Adrenal gland (tissue), 9 donors: ENCODE measurements at regions not wholly inside any gene's neighbourhood (a gene's known extent, or its start where the extent isn't known, plus 50 kb on each side); places are given as distances from the start of the nearest gene placed in this dataset.
"Not testable (repeated sequence)": the region's sequence is repeated elsewhere in the genome, so short reads cannot be mapped to it uniquely, and the experiment has no call there.

Experiments used
- DNase-seq, 7 donors: peaks; one replicate each; pipeline ENCODE4 v3.0.0-alpha.2; 2019 to 2020
- H3K27ac ChIP-seq, 5 donors: fragments of 200-600 bp; sonication (generic) in 4 of 5; 1 replicate in 3 of 5; 2 replicates in 2 of 5; pipeline versions ENCODE4 v1.5.1 to v1.8.0; 2016 to 2020; ENCODE audit warnings: mild to moderate bottlenecking in 1 of 5
- H3K27me3 ChIP-seq: fragments of 200-600 bp; 2 replicates; pipeline ENCODE4 v1.8.0; 2021
- H3K36me3 ChIP-seq, 2 donors: fragments of 200-600 bp; replicated peaks in 1 of 2; 1 replicate in 1 of 2; 2 replicates in 1 of 2; pipeline versions ENCODE4 v1.5.1 to v1.8.0; 2018 to 2022
- H3K4me1 ChIP-seq, 2 donors: fragments of 200-600 bp; replicated peaks in 1 of 2; 1 replicate in 1 of 2; 2 replicates in 1 of 2; pipeline versions ENCODE4 v1.5.1 to v1.8.0; 2018 to 2021
- H3K4me3 ChIP-seq, 4 donors: fragments of 200-600 bp; sonication (generic) in 3 of 4; one replicate each; pipeline ENCODE4 v1.5.1; 2016 to 2018
- H3K9me3 ChIP-seq, 3 donors: fragments of 200-600 bp; sonication (generic) in 1 of 3; replicated peaks in 1 of 3; 1 replicate in 2 of 3; 2 replicates in 1 of 3; pipeline versions ENCODE4 v1.5.1 to v1.8.0; 2016 to 2021
- WGBS, 4 donors: extraction: QIAGEN DNeasy Blood & Tissue Kit in 2 of 4; methylation state at CpG; one replicate each; pipeline versions ENCODE4 v1.1.5 to v1.1.7; 2013 to 2017; 5-methylcytosine and 5-hydroxymethylcytosine counted together
- intact Hi-C, 2 donors: fragments of 100-400 bp; cut with DNase I; formaldehyde crosslinking; loops; one replicate each; pipeline versions ENCODE4 v1.14.1 to v1.15.0; 2022 to 2023
- small RNA-seq, 2 donors: library from RNA; depleted of rRNA; stranded (forward); fragments of <200 nt; gene quantifications; one replicate each; pipeline ENCODE3, GENCODE V24; 2016
- donor health status: healthy with polysubstance abuse.
- donor health status: Bipolar disorder and iron deficiency.
- donor health status: DM: yes; HTN: yes; CAD: no.
- donor health status: DM: no; HTN: no; CAD: no.
- donor health status: DM: no; HTN: no; CAD: no.

GRCh38 chr13:46448148-46448547 is 61.1 kb upstream of the RUBCNL start:
- H3K4me3 ChIP-seq, H3K27me3 ChIP-seq, intact Hi-C loops, H3K27ac ChIP-seq, H3K36me3 ChIP-seq, H3K4me1 ChIP-seq, H3K9me3 ChIP-seq, DNase-seq: not testable (repeated sequence)
- WGBS, 4 donors = 61 to 81% (median 71%) methylated on average over 3 to 4 of the region's 4 CpGs

- 61 to 79% (median 71%) methylated on average over 37 to 40 of the region's 40 CpGs for WGBS, 4 donors
- intact Hi-C loops, H3K36me3 ChIP-seq, H3K4me1 ChIP-seq, H3K27ac ChIP-seq, H3K4me3 ChIP-seq, DNase-seq, H3K9me3 ChIP-seq, H3K27me3 ChIP-seq: not testable (repeated sequence)
Observed at GRCh38 chr13:46437808-46438404, 50.9 kb upstream of the RUBCNL start.

Small RNA genes in the stretch of these regions (small RNA-seq; reads per million reads assigned to genes)
- 0 reads per million in 2 donors for gene COX17P1
